Activated T-cell treated with anti-CD3 and anti-CD28 coated beads, Interleukin-2, amount 50 U/mL, for 1 hour (primary cell): ENCODE measurements at regions not wholly inside any gene's neighbourhood (a gene's known extent, or its start where the extent isn't known, plus 50 kb on each side); places are given as distances from the start of the nearest gene placed in this dataset.
"Not testable (repeated sequence)": the region's sequence is repeated elsewhere in the genome, so short reads cannot be mapped to it uniquely, and the experiment has no call there.

Experiments used
- DNase-seq: peaks from one replicate; pipeline ENCODE4 v3.0.0-alpha.2; 2020

GRCh38 chr1:610538-610937, 75.9 kb downstream of the OR4F16 start:
- DNase-seq, result not testable (repeated sequence)

- not testable (repeated sequence) for DNase-seq
Observed at GRCh38 chr1:609161-609560, 77.3 kb downstream of the OR4F16 start.

- DNase-seq, result peak; percentile 44
Observed at GRCh38 chr1:605279-605678, 81.2 kb downstream of the OR4F16 start.

GRCh38 chr1:588211-588610, 98.2 kb downstream of the OR4F16 start:
- not testable (repeated sequence) for DNase-seq

- peak; percentile 56 for DNase-seq
Observed at GRCh38 chr1:585992-586391, 100.5 kb downstream of the OR4F16 start.
